HG03060 (cell line): ENCODE measurements at regions not wholly inside any gene's neighbourhood (a gene's known extent, or its start where the extent isn't known, plus 50 kb on each side); places are given as distances from the start of the nearest gene placed in this dataset.

Experiments used
- ATAC-seq: cut with Tn5 transposase; IDR thresholded peaks from one replicate; pipeline ENCODE4 v1.9.1; 2021; ENCODE audit warnings: low read depth, moderate number of reproducible peaks; ENCODE audit not compliant: unreplicated experiment

- no peak for ATAC-seq
Measured at GRCh38 chr9:109910671-109911518, 130.9 kb downstream of the PALM2AKAP2 start.

DNA sequence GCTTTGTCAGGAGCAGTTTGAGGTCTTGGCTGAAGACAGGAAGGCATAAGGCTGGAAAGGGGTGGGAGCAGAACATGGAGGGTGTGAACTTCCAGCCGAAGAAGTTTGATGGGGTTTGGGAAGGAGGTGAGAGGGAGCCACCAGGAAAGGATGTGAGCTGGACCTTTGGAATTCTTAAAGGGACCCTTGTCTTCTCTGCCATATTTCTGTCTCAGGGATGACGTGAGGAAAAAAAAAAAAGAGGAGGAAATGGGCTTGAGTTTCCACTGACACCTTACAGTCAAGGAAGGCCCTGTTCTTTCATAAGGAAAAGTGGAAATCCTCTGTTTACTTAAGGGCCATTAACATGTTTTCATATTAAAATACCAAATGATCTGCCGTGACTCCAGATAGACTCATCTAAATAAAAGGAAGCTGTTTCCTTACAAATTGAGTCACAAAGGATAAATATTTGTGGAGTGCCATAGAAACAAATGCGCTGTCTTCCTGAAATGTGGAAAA lies 132.1 kb downstream of the PALM2AKAP2 start:
- ATAC-seq, result no peak

DNA sequence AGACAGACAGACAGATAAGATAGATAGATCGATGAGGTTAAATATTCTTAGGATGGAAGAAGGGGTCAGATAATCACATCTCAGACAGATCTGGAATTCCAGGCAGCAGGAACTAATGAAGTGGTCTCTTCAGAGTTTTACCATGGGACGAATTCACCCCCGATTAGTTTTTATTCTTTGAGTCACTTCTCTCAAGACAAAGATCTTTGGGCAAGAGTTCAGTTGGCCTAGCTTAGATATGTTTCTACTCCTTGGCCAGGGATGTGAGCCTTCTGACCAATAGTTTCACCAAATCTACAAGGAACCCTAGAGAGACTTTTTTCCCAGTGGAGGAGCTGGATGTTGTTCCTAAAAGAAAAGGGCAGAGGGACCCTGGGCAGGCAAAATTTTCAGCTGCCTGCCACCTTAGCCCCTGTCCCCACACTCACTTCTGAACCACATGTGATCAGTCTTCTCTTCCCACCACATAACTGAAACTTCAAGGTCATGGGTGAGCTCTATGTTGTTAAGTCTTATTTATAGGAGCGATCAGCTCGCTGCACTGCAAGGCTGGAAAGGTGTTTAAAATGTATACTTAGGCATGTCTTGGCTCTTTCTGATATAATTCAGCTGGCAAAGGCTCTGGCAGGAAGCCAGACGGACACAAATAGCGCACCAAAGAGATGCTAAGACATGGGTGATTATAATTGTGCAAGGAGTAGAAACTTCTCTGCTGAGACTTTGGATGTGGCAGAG lies 132.9 kb downstream of the PALM2AKAP2 start:
- no peak for ATAC-seq

GRCh38 chr9:109913461-109913810 lies 133.4 kb downstream of the PALM2AKAP2 start:
- ATAC-seq, result no peak

GRCh38 chr9:109914280-109915027 lies 134.5 kb downstream of the PALM2AKAP2 start:
- ATAC-seq, result no peak

GRCh38 chr9:109916316-109916715 lies 136.3 kb downstream of the PALM2AKAP2 start:
- ATAC-seq, result no peak

DNA sequence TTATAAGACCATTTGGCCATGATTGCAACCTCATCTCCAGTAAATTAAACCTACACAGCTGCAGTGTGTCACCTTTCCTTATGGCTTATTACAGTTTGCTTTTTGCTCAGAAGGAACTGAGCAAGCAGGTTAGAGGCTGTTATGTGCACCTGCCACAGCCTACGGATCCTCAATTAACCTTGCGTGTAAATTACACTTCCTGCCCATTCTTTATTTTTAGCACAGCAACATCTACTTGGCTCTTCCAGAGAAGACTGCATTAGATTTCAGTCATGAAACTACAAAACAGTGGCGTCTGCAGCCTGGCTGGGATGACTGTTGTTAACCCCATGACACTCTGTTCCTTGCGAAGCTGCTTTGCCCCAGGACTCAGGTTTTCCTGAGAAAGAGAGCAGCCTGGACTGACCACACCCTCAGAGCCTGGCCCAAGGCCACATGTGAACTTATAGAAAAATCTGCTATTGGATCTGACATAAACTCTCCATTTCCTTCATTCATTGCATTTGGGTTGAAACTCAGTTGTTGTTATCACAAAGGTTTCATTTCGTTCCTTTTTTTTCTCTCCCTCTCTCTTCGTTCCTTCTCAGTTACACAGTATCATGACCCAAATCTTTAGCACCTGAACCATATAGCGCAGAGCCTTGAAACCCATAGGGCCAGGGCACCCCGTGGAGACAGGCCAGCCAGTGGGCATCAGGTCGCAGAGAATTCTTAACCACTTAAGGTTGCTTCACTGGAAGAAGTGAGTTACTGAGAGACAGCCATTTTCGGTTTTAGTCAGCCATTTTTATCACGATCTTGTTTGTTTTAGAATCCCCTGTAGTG lies 138.6 kb downstream of the PALM2AKAP2 start:
- ATAC-seq, result peak; percentile 54

DNA sequence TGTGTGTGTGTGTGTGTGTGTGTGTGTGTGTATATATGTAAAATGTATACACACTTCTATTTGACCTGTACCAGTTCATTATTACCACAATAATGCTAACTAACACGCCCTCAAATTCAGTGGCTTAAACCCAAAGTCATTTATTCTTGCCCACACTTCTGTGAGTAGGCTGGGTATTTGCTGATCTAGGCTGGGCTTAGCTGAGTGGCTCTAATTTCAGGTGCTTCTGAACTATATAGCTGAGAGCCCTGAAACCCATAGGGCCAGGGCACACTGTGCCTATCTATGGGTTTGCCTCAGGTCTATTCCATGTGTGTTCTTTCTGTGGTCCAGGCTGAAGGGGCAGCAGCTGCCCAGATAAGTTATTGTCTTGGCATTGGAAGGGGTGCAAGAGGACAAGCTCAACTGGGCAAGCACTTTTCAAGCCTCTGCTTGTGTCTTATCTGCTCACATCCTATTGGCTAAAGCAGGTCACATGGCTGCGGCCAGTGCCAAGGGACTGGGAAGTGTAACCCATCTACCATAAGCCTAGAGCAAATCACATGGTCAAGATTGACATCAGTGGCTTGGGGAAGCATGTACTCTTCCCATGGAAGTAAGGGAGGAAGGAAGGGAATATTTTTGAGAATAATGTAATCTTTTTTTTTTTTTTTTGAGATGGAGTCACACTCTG lies 139.9 kb downstream of the PALM2AKAP2 start:
- ATAC-seq, result no peak

DNA sequence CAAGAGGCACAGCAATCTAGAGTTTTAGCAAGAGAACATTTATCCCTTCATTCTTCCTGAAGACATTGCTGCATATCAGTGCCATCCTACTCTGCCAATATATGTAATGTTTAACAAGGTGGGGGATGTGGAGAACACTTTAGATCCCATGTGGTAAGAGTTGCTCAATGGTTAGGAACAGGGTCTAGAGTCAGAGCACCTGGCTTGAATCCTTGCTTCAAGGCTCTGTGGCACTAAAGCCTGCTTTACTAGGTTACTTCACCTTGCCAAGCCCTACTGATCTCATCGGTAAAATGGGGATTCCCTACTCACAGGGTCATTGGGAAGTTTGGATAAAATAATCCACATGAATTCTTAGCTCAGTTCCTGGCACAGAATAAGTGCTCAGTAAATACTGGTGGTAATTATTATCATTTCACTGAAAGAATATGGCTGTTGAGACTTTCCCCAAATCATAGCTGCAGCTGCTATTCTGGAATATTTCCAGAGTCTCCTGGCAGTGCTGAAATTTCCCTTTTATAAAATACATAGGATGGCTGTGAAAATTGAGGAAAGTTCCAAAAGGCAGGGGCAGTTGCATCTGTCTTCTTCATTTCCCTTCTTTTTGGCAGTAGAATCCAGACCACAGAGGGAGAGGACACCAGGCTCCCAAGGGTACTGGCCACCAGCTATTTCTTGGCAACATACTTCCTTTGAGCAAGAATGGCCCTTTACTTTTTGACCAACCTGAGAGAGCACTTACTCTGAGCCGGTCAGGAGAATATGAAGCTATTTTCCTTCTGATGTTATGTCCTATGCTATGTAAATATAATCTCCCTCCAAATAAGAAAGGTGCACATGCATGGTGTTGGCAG lies 142.8 kb downstream of the PALM2AKAP2 start:
- no peak for ATAC-seq

DNA sequence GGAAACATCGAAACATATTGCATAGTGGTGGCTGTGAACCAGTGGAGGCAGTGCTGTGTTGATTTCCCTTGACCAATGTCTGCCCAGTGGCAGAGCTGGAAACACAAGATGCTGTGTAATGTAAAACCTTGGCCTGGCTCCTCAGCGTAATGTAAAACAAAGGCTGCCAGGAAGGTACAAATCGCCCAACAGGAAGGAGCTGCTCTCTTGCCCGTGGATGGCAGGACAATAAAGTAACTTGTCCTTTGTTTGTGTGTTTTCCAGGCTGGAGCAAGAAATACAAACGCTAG lies 143.4 kb downstream of the PALM2AKAP2 start:
- no peak for ATAC-seq

DNA sequence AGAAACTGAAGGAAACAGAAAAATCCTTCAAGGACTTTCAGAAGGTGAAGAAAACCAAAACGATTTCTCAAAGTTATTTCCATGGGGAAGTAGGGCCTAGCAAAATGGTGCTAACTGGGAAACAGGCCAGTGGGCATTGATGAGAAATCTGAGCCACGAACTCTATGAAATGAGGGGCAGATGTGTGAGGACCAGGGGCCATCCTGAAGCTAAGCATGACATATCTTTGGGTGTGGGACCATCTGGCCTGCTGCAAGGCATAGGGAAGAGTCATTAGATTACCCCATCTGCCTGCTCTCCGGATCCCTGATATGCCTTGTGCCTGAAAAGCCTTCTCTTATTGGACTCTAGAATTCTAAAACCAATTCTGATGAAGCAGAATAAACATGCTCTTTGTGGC lies 143.8 kb downstream of the PALM2AKAP2 start:
- ATAC-seq, result no peak

DNA sequence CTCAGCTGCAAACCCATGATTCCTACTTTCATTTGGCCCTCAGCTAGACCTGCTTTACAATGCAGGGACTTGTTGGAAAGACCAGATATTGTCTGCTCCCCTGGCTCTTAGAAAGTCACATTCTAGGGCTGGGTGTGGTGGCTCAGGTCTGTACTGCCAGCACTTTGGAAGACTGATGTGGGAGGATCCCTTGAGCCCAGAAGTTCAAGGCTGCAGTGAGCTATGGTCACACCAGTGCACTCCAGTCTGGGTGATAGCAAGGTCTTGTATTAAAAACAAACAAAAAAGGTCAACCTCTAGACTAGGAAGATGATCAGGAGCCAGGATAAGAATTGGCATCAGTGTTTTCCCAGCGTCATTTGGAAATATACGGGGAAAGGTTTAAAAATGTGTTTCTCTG lies 145.8 kb downstream of the PALM2AKAP2 start:
- no peak for ATAC-seq

DNA sequence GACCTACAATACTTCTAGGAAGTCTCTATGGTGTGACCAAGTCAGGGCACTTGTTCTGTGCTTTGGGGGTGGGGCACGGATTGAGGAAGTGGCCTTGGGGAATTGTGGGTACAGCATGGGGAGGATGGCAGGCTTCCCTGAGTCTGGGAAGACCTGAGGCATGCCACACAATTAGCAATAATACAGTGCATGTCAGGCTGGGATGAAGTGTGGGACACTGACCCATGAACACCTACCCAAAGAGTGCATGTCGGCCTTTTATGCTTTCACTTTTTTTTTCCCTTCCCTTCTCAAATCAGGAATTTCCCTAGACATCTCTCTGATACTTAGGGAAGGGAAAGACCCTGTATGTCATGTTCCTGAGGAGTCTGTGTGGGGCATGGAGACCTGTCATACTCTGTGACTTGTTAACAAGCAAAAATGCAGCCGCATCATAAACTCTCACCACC lies 146.4 kb downstream of the PALM2AKAP2 start:
- ATAC-seq, result no peak

DNA sequence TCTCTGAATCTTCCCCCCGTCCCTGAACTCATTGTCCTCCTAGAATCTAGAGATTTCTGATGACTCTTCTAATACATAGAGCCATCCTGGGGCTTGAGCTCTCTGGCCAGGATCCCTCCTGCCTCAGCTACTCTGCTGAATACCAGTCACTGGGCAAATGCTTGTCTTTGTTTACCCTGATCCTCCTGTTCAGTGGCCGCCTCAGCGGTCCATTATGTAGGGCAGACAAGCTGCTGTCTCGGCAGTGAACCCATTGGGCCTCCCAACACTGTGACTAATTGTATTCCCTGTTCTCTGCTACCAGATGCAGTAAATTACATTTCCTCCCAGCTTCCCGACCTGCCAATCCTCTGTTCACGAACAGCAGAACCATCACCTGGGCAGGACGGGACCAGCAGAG lies 151.6 kb downstream of the PALM2AKAP2 start:
- no peak for ATAC-seq

GRCh38 chr9:109934136-109934856 lies 154.3 kb downstream of the PALM2AKAP2 start:
- no peak for ATAC-seq

GRCh38 chr9:109934857-109935215 lies 154.8 kb downstream of the PALM2AKAP2 start:
- no peak for ATAC-seq

DNA sequence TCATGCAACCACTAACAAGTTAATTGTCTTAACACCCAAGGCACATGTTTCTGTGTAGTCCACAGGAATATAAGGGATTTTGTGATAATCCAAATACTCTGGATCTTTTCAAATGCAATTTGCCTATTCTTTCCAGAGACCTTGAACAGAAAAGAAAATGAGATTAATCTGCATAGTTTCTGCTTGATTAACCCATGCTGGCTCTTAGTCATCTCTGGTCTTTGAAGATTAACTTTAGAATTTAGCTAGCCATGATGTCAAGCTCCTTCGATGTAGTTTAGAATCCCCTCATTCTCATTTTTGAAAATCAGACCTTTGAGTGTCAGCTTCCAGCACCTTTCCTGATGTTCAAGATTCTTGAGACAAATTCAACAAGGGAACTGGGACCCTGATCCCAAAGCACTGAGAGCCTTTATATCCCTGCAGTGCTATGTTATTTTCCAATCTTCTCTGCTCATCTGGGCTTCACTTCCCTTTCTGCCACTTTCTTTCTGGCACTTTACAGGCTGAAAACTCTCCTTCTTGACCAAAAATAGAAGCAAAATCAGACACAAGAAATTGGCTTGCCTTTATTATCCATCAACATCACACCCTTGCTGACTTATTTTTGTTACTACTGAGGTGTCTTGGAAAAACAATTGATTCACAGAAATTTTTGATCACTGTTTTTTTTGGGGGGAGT lies 155.5 kb downstream of the PALM2AKAP2 start:
- ATAC-seq, result no peak
